ENCODE measurements at regions not wholly inside any gene's neighbourhood (a gene's known extent, or its start where the extent isn't known, plus 50 kb on each side); places are given as distances from the start of the nearest gene placed in this dataset.

- TF ChIP-seq EZH2 (IDR thresholded peaks at IDR 0.05; ENCODE audit: borderline replicate concordance, insufficient read depth, low read depth, low read length, poor library complexity, severe bottlenecking) (no peak), CTCF (IDR thresholded peaks at IDR 0.05) (no peak)
- Mint-ChIP-seq H3K27ac (no peak overlapping the region), H3K4me1 (no peaks in the 10 kb centered on the region), H3K4me3 (no peak overlapping the region), H3K9me3 (ENCODE audit: insufficient read depth) (no peaks in the 10 kb centered on the region), H3K27me3 (peaks cover 3% of the 10 kb centered on the region)
- Histone ChIP-seq H2AFZ (ENCODE audit: insufficient read depth, low read depth, low read length, poor library complexity, severe bottlenecking) (no peak overlapping the region), H3K79me2 (ENCODE audit: control insufficient read depth, insufficient read depth, low read length) (no peaks in the 10 kb centered on the region), H3K27ac (ENCODE audit: low read length in 2 of 2) (no peak overlapping the region), H3K4me2 (replicated peaks; ENCODE audit: low read depth, low read length, poor library complexity, severe bottlenecking) (no peak overlapping the region), H3K36me3 (replicated peaks in 1 of 2; ENCODE audit: control extremely low read depth in 1 of 2, control insufficient read depth in 1 of 2, extremely low read depth in 1 of 2, insufficient read depth in 2 of 2, low read length in 1 of 2) (no peaks in the 10 kb centered on the region), H4K20me1 (ENCODE audit: control insufficient read depth, insufficient read depth, low read length, poor library complexity, severe bottlenecking) (no peaks in the 10 kb centered on the region), H3K9ac (ENCODE audit: low read length) (no peak overlapping the region), H3K27me3 (replicated peaks in 1 of 4; ENCODE audit: control extremely low read depth in 1 of 4, control insufficient read depth in 3 of 4, insufficient read depth in 4 of 4, low read length in 3 of 4) (no peaks in the 10 kb centered on the region), H3K4me3 (ENCODE audit: control extremely low read depth in 1 of 5, extremely low read depth in 1 of 5, insufficient read depth in 1 of 5, low read depth in 2 of 5, low read length in 4 of 5) (no peak overlapping the region), H3K4me1 (ENCODE audit: control insufficient read depth in 2 of 2, insufficient read depth in 2 of 2, low read length in 2 of 2) (no peaks in the 10 kb centered on the region), H3K9me3 (ENCODE audit: control extremely low read depth in 1 of 3, control insufficient read depth in 2 of 3, insufficient read depth in 1 of 3, low read length in 2 of 3) (no peaks in the 10 kb centered on the region)
- ATAC-seq (ENCODE audit: low read depth) (no peak), DNase-seq (no peak)
- CTCF ChIA-PET = no interaction called here
- intact Hi-C loops (cut with micrococcal nuclease) = no loop called here
- WGBS (ENCODE audit: insufficient coverage) = 90% methylated on average over 2 of the region's 3 CpGs
- POLR2A ChIA-PET = no interaction called here
Observed at GRCh38 chr3:152056987-152057386, 183.5 kb downstream of the SUCNR1 start.

GRCh38 chr3:152058856-152059255 is 185.4 kb downstream of the SUCNR1 start:
- POLR2A ChIA-PET = no interaction called here
- intact Hi-C loops (cut with micrococcal nuclease) = no loop called here
- no peak overlapping the region for H3K27ac ChIP-seq (ENCODE audit: low read length in 2 of 2)
- H4K20me1 ChIP-seq (ENCODE audit: control insufficient read depth, insufficient read depth, low read length, poor library complexity, severe bottlenecking) = no peaks in the 10 kb centered on the region
- H3K4me1 ChIP-seq (ENCODE audit: control insufficient read depth in 2 of 2, insufficient read depth in 2 of 2, low read length in 2 of 2) = no peaks in the 10 kb centered on the region
- CTCF ChIA-PET = no interaction called here
- no CpG with 5 or more reads among the region's 2 CpGs for WGBS (ENCODE audit: insufficient coverage)
- no peaks in the 10 kb centered on the region for H3K9me3 ChIP-seq (ENCODE audit: control extremely low read depth in 1 of 3, control insufficient read depth in 2 of 3, insufficient read depth in 1 of 3, low read length in 2 of 3)
- no peak for ATAC-seq (ENCODE audit: low read depth)
- no peaks in the 10 kb centered on the region for H3K4me1 Mint-ChIP-seq
- H3K27me3 ChIP-seq (replicated peaks in 1 of 4; ENCODE audit: control extremely low read depth in 1 of 4, control insufficient read depth in 3 of 4, insufficient read depth in 4 of 4, low read length in 3 of 4) = no peaks in the 10 kb centered on the region
- H3K4me3 Mint-ChIP-seq = no peak overlapping the region
- H3K4me3 ChIP-seq (ENCODE audit: control extremely low read depth in 1 of 5, extremely low read depth in 1 of 5, insufficient read depth in 1 of 5, low read depth in 2 of 5, low read length in 4 of 5) = no peak overlapping the region
- H3K9me3 Mint-ChIP-seq (ENCODE audit: insufficient read depth) = no peaks in the 10 kb centered on the region
- H3K36me3 ChIP-seq (replicated peaks in 1 of 2; ENCODE audit: control extremely low read depth in 1 of 2, control insufficient read depth in 1 of 2, extremely low read depth in 1 of 2, insufficient read depth in 2 of 2, low read length in 1 of 2) = no peaks in the 10 kb centered on the region
- no peak overlapping the region for H3K27ac Mint-ChIP-seq
- no peak for TF ChIP-seq CTCF (IDR thresholded peaks at IDR 0.05)
- TF ChIP-seq EZH2 (IDR thresholded peaks at IDR 0.05; ENCODE audit: borderline replicate concordance, insufficient read depth, low read depth, low read length, poor library complexity, severe bottlenecking) = no peak
- no peaks in the 10 kb centered on the region for H3K79me2 ChIP-seq (ENCODE audit: control insufficient read depth, insufficient read depth, low read length)
- H3K27me3 Mint-ChIP-seq = peaks cover 3% of the 10 kb centered on the region
- no peak overlapping the region for H3K9ac ChIP-seq (ENCODE audit: low read length)
- H3K4me2 ChIP-seq (replicated peaks; ENCODE audit: low read depth, low read length, poor library complexity, severe bottlenecking) = no peak overlapping the region
- DNase-seq = no peak
- H2AFZ ChIP-seq (ENCODE audit: insufficient read depth, low read depth, low read length, poor library complexity, severe bottlenecking) = no peak overlapping the region

All from B cell (primary cell).